SU-DHL-6 (cell line): ENCODE measurements at regions not wholly inside any gene's neighbourhood (a gene's known extent, or its start where the extent isn't known, plus 50 kb on each side); places are given as distances from the start of the nearest gene placed in this dataset.
"Not testable (repeated sequence)": the region's sequence is repeated elsewhere in the genome, so short reads cannot be mapped to it uniquely, and the experiment has no call there.

Source experiments
- H2AFZ ChIP-seq: fragments of 200-600 bp; sonication (generic); 2 replicates; pipeline ENCODE4 v1.6.1; 2014; ENCODE audit warnings: low read depth, mild to moderate bottlenecking, moderate library complexity, mixed read lengths, antibody characterized with exemption, low read length; ENCODE audit not compliant: severe bottlenecking
- H3F3A ChIP-seq: fragments of 200-600 bp; shearing (Covaris generic); 2 replicates; pipeline ENCODE4 v1.6.0; 2016; ENCODE audit warnings: antibody characterized with exemption, mild to moderate bottlenecking; ENCODE audit not compliant: insufficient read depth
- H3K27ac ChIP-seq: fragments of 200-600 bp; sonication (generic); 2 replicates; pipeline ENCODE4 v1.5.1; 2016; ENCODE audit warnings: low read depth, mild to moderate bottlenecking, low read length, moderate library complexity, mixed read lengths
- H3K27me3 ChIP-seq: fragments of 200-600 bp; sonication (generic), shearing (Covaris generic); 2 replicates; pipeline ENCODE4 v1.6.0; 2014; ENCODE audit warnings: mild to moderate bottlenecking, low read length
- H3K36me3 ChIP-seq: fragments of 200-600 bp; sonication (generic); 2 replicates; pipeline ENCODE4 v1.6.1; 2014; ENCODE audit warnings: mild to moderate bottlenecking, low read length, mixed read lengths
- H3K4me2 ChIP-seq: fragments of 300-600, 200-600 bp; shearing (Covaris generic), sonication (generic); 2 replicates; pipeline ENCODE4 v1.6.0; 2014; ENCODE audit warnings: low read length, low read depth, mild to moderate bottlenecking; ENCODE audit not compliant: poor library complexity, severe bottlenecking
- H3K4me3 ChIP-seq: fragments of 200-600 bp; sonication (generic); 2 replicates; pipeline ENCODE4 v1.5.1; 2014; ENCODE audit warnings: antibody characterized with exemption, low read length, mild to moderate bottlenecking, mixed read lengths; ENCODE audit not compliant: insufficient read depth, poor library complexity, severe bottlenecking
- H3K79me2 ChIP-seq: fragments of 200-600 bp; sonication (generic); 2 replicates; pipeline ENCODE4 v1.6.1; 2014; ENCODE audit warnings: mild to moderate bottlenecking, low read length, moderate library complexity; ENCODE audit not compliant: insufficient read depth
- H3K9ac ChIP-seq: fragments of 200-600 bp; sonication (generic); 2 replicates; pipeline ENCODE4 v1.7.0; 2014; ENCODE audit warnings: mild to moderate bottlenecking, low read length
- H3K9me2 ChIP-seq: fragments of 200-600 bp; sonication (generic); replicated peaks from 2 replicates; pipeline ENCODE4 v1.6.1; 2014; ENCODE audit warnings: low read length; ENCODE audit not compliant: insufficient read depth
- H3K9me3 ChIP-seq: fragments of 200-600 bp; sonication (generic); 2 replicates; pipeline ENCODE4 v1.6.1; 2014; ENCODE audit warnings: low read length, mixed read lengths; ENCODE audit not compliant: insufficient read depth
- H4K20me1 ChIP-seq: fragments of 200-600 bp; sonication (generic); 2 replicates; pipeline ENCODE4 v1.6.1; 2014; ENCODE audit warnings: low read depth, mild to moderate bottlenecking, antibody characterized with exemption, low read length, moderate library complexity, mixed read lengths
- CTCF ChIP-seq: fragments of 200-600 bp; sonication (generic); IDR thresholded peaks from one replicate; pipeline ENCODE4 v1.5.1; 2017; ENCODE audit warnings: antibody characterized with exemption, mild to moderate bottlenecking, low read length, moderate library complexity; ENCODE audit not compliant: insufficient read depth, poor library complexity, severe bottlenecking
- EZH2phosphoT487 ChIP-seq: fragments of 200-600 bp; sonication (generic), shearing (Covaris generic); conservative IDR thresholded peaks from 2 replicates; pipeline ENCODE4 v1.6.1; 2018; ENCODE audit warnings: mild to moderate bottlenecking, antibody characterized with exemption, low read length, moderate library complexity, mixed read lengths

GRCh38 chr1:189323091-189323490, 1154.6 kb downstream of the BRINP3 start:
- Histone ChIP-seq H3K9ac (no peak overlapping the region), H2AFZ (no peak overlapping the region), H3K9me3 (no peaks in the 10 kb centered on the region), H3K36me3 (no peaks in the 10 kb centered on the region), H3K79me2 (no peaks in the 10 kb centered on the region), H3K27me3 (no peaks in the 10 kb centered on the region), H4K20me1 (no peaks in the 10 kb centered on the region), H3K9me2 (no peaks in the 10 kb centered on the region), H3F3A (no peaks in the 10 kb centered on the region), H3K4me3 (no peak overlapping the region), H3K27ac (no peak overlapping the region), H3K4me2 (no peak overlapping the region)
- TF ChIP-seq EZH2phosphoT487 (no peak), CTCF (no peak)

- H2AFZ ChIP-seq, H3F3A ChIP-seq, H3K27me3 ChIP-seq, H3K27ac ChIP-seq, H3K4me3 ChIP-seq, H3K9ac ChIP-seq, H3K9me2 ChIP-seq, H3K4me2 ChIP-seq, H3K9me3 ChIP-seq, H4K20me1 ChIP-seq, H3K36me3 ChIP-seq, H3K79me2 ChIP-seq: not testable (repeated sequence)
Measured at GRCh38 chr1:189331071-189331470, 1146.6 kb downstream of the BRINP3 start.

GRCh38 chr1:189336115-189337100, 1141.3 kb downstream of the BRINP3 start:
- Histone ChIP-seq H3K79me2 (no peaks in the 10 kb centered on the region), H2AFZ (no peak overlapping the region), H3F3A (no peaks in the 10 kb centered on the region), H3K27ac (no peak overlapping the region), H3K9me2 (no peaks in the 10 kb centered on the region), H3K4me3 (no peak overlapping the region), H3K27me3 (no peaks in the 10 kb centered on the region), H3K9me3 (no peaks in the 10 kb centered on the region), H3K4me2 (no peak overlapping the region), H4K20me1 (no peaks in the 10 kb centered on the region), H3K9ac (no peak overlapping the region), H3K36me3 (no peaks in the 10 kb centered on the region)
- no peak for TF ChIP-seq EZH2phosphoT487
- TF ChIP-seq CTCF = no peak

- Histone ChIP-seq H3F3A (no peaks in the 10 kb centered on the region), H3K27ac (no peak overlapping the region), H3K9ac (no peak overlapping the region), H2AFZ (peak overlapping the region; percentile 58), H3K9me3 (no peaks in the 10 kb centered on the region), H3K79me2 (no peaks in the 10 kb centered on the region), H3K4me3 (no peak overlapping the region), H3K4me2 (no peak overlapping the region), H3K36me3 (no peaks in the 10 kb centered on the region), H3K9me2 (no peaks in the 10 kb centered on the region), H4K20me1 (no peaks in the 10 kb centered on the region), H3K27me3 (no peaks in the 10 kb centered on the region)
- TF ChIP-seq CTCF (no peak), EZH2phosphoT487 (no peak)
Measured at GRCh38 chr1:189349607-189350006, 1128.1 kb downstream of the BRINP3 start.
